ENCODE measurements at regions not wholly inside any gene's neighbourhood (a gene's known extent, or its start where the extent isn't known, plus 50 kb on each side); places are given as distances from the start of the nearest gene placed in this dataset.

DNA sequence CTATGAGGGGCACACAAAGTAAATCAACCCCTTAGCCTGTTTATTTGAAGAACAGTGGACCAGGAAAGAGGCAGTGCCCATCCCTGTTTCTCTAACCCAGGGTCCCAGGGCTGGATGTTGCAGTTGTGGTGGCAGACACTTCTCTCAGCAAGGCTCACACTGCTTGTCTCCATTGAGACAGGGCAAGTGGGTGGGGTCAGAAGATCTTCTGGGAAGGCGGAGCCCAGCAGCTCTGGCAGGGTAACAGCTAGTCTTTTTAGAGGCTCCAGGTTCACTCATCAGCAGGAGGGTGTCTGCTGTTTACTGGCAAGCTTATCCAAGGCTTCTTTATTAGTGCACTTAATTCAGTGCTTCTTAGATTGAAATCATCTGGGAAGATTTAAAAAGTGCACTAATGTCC is 659.8 kb upstream of the DIPK2B start:
- CTCF ChIA-PET, result no interaction called here

More for the DNA sequence above, 659.8 kb upstream of the DIPK2B start:
- TF ChIP-seq, protein P1, sequence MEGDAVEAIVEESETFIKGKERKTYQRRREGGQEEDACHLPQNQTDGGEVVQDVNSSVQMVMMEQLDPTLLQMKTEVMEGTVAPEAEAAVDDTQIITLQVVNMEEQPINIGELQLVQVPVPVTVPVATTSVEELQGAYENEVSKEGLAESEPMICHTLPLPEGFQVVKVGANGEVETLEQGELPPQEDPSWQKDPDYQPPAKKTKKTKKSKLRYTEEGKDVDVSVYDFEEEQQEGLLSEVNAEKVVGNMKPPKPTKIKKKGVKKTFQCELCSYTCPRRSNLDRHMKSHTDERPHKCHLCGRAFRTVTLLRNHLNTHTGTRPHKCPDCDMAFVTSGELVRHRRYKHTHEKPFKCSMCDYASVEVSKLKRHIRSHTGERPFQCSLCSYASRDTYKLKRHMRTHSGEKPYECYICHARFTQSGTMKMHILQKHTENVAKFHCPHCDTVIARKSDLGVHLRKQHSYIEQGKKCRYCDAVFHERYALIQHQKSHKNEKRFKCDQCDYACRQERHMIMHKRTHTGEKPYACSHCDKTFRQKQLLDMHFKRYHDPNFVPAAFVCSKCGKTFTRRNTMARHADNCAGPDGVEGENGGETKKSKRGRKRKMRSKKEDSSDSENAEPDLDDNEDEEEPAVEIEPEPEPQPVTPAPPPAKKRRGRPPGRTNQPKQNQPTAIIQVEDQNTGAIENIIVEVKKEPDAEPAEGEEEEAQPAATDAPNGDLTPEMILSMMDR (conservative IDR thresholded peaks at IDR 0.05; ENCODE audit: low read depth, low read length), result no peak
- TF ChIP-seq FOS (IDR thresholded peaks at IDR 0.05; ENCODE audit: low read depth, low read length) (no peak), MAFK (IDR thresholded peaks at IDR 0.05; ENCODE audit: low read depth, low read length) (no peak), POLR2A (IDR thresholded peaks at IDR 0.05; ENCODE audit: low read depth, low read length) (no peak), CHD1 (IDR thresholded peaks at IDR 0.05; ENCODE audit: low read depth, low read length) (no peak), CEBPB (IDR thresholded peaks at IDR 0.05; ENCODE audit: low read depth, low read length) (no peak), RFX5 (IDR thresholded peaks at IDR 0.05; ENCODE audit: low read depth, low read length) (no peak), RAD21 (IDR thresholded peaks at IDR 0.05; ENCODE audit: low read length) (no peak), MXI1 (IDR thresholded peaks at IDR 0.05; ENCODE audit: borderline replicate concordance, low read depth, low read length) (no peak), BHLHE40 (IDR thresholded peaks at IDR 0.05; ENCODE audit: low read depth, low read length) (no peak), MAZ (IDR thresholded peaks at IDR 0.05; ENCODE audit: borderline replicate concordance, low read depth, low read length) (no peak), NFE2L2 (IDR thresholded peaks at IDR 0.05; ENCODE audit: low read depth, low read length) (no peak), RCOR1 (IDR thresholded peaks at IDR 0.05; ENCODE audit: insufficient replicate concordance, low read length) (no peak)
- TF ChIP-seq, protein P2, sequence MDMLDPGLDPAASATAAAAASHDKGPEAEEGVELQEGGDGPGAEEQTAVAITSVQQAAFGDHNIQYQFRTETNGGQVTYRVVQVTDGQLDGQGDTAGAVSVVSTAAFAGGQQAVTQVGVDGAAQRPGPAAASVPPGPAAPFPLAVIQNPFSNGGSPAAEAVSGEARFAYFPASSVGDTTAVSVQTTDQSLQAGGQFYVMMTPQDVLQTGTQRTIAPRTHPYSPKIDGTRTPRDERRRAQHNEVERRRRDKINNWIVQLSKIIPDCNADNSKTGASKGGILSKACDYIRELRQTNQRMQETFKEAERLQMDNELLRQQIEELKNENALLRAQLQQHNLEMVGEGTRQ (IDR thresholded peaks at IDR 0.05; ENCODE audit: low read depth, low read length), result no peak
- ATAC-seq (ENCODE audit: low read depth), result no peak
- H3K4me1 ChIP-seq (ENCODE audit: control insufficient read depth, insufficient read depth, low read length), result no peaks in the 10 kb centered on the region
- no peak overlapping the region for H3K9ac ChIP-seq (ENCODE audit: low read depth, low read length)
- H2AK9ac ChIP-seq (replicated peaks; ENCODE audit: low read depth, low read length, poor library complexity), result no peak overlapping the region
- no peak overlapping the region for H2BK5ac ChIP-seq (ENCODE audit: low read depth, low read length, poor library complexity, severe bottlenecking)
- no peak overlapping the region for H3K56ac ChIP-seq (ENCODE audit: extremely low read depth, insufficient read depth, low read length)
- H2BK20ac ChIP-seq (ENCODE audit: low read depth, low read length), result no peak overlapping the region
- no peak overlapping the region for H3K18ac ChIP-seq (ENCODE audit: low read depth, low read length)
- no TSS peak for BruUV-seq (replicated peaks)
- no peak overlapping the region for H3K4ac ChIP-seq (ENCODE audit: low read depth, low read length)
- H3K23ac ChIP-seq (ENCODE audit: low read depth, low read length), result no peak overlapping the region
- no peak overlapping the region for H2BK15ac ChIP-seq (ENCODE audit: low read depth, low read length)
- no peak overlapping the region for H2AFZ ChIP-seq (replicated peaks; ENCODE audit: low read length, poor library complexity)
- intact Hi-C loops (cut with micrococcal nuclease), result no loop called here
- H2AK5ac ChIP-seq (ENCODE audit: low read depth, low read length), result no peak overlapping the region
- no peak overlapping the region for H3K4me2 ChIP-seq (ENCODE audit: low read depth, low read length)
- dilution Hi-C loops (cut with HindIII; ENCODE audit: low sequenced_read_pairs, unreplicated experiment), result no loop called here
- H4K20me1 ChIP-seq (ENCODE audit: insufficient read depth, low read length), result no peaks in the 10 kb centered on the region
- DNase-seq, result no peak
- no peak overlapping the region for H2BK120ac ChIP-seq (ENCODE audit: low read depth, low read length)
- H3K9me1 ChIP-seq (ENCODE audit: insufficient read depth, low read length), result no peaks in the 10 kb centered on the region
- H3K79me1 ChIP-seq (ENCODE audit: low read depth in 1 of 2, low read length in 2 of 2), result no peaks in the 10 kb centered on the region
- H3K9me3 ChIP-seq (ENCODE audit: control insufficient read depth, insufficient read depth, low read length), result no peaks in the 10 kb centered on the region
- POLR2A ChIA-PET (ENCODE audit: unreplicated experiment), result interaction anchor here (0.8 kb wide), 1 partner anchor 20 kb away, joined by 4 read pairs; no protein-coding TSS in a partner anchor
- no peak overlapping the region for H4K8ac ChIP-seq (ENCODE audit: low read depth in 2 of 2, low read length in 2 of 2)
- H4K91ac ChIP-seq (ENCODE audit: insufficient read depth, low read depth, low read length), result no peak overlapping the region
- no peak overlapping the region for H3K27ac ChIP-seq (ENCODE audit: insufficient read depth, low read length)
- no CpG with 5 or more reads among the region's 1 CpG for WGBS, 2 experiments (ENCODE audit: extremely low coverage in 2 of 2, insufficient read length in 1 of 2)
- no peak overlapping the region for H3K4me3 ChIP-seq (ENCODE audit: insufficient read depth, low read depth, low read length)
- H3K14ac ChIP-seq (replicated peaks; ENCODE audit: low read depth, low read length), result no peak overlapping the region
- peaks cover 32% of the 10 kb centered on the region for H3K27me3 ChIP-seq (ENCODE audit: control insufficient read depth, insufficient read depth, low read length)
- H4K5ac ChIP-seq (ENCODE audit: low read depth, low read length), result no peak overlapping the region
- no peaks in the 10 kb centered on the region for H3K36me3 ChIP-seq (ENCODE audit: control insufficient read depth, insufficient read depth, low read length)
- in situ Hi-C loops (cut with MboI; ENCODE audit: low sequenced_read_pairs), result no loop called here

All from IMR-90 (cell line).